Natural killer cell (primary cell): ENCODE measurements at regions not wholly inside any gene's neighbourhood (a gene's known extent, or its start where the extent isn't known, plus 50 kb on each side); places are given as distances from the start of the nearest gene placed in this dataset.

Experiments
- ATAC-seq, 3 donors: fragments of 150-1000 bp in 2 of 3; fragments of 200-7000 bp in 1 of 3; cut with Tn5 transposase; 1 replicate in 1 of 3; 2 replicates in 2 of 3; pipeline ENCODE4 v1.10.0; 2021; ENCODE audit warnings: mild to moderate bottlenecking in 2 of 3, moderate library complexity in 2 of 3
- DNase-seq, 2 donors: peaks; one replicate each; pipeline versions ENCODE4 v3.0.0 to v3.0.0-alpha.2; 2013 to 2021; ENCODE audit warnings: mixed read lengths in 1 of 2
- H3K27ac ChIP-seq: one replicate; pipeline ENCODE4 v1.5.1; 2013; ENCODE audit warnings: mild to moderate bottlenecking, low read length
- H3K27me3 ChIP-seq: one replicate; pipeline ENCODE4 v1.6.1; 2013; ENCODE audit warnings: low read length; ENCODE audit not compliant: control insufficient read depth, insufficient read depth
- H3K36me3 ChIP-seq: one replicate; pipeline ENCODE4 v1.6.1; 2013; ENCODE audit warnings: low read length; ENCODE audit not compliant: control insufficient read depth, insufficient read depth
- H3K4me1 ChIP-seq: one replicate; pipeline ENCODE4 v1.6.1; 2013; ENCODE audit warnings: low read length; ENCODE audit not compliant: control insufficient read depth, insufficient read depth
- H3K4me3 ChIP-seq: one replicate; pipeline ENCODE4 v1.5.1; 2013; ENCODE audit warnings: low read length
- H3K9me3 ChIP-seq: one replicate; pipeline ENCODE4 v1.6.1; 2013; ENCODE audit warnings: low read length; ENCODE audit not compliant: control insufficient read depth, insufficient read depth
- H3K27ac Mint-ChIP-seq, 2 donors: one replicate each; pipeline ENCODE4 v1.8.0; 2022; ENCODE audit warnings: mild to moderate bottlenecking in 2 of 2, mixed read lengths in 2 of 2, moderate library complexity in 1 of 2
- H3K27me3 Mint-ChIP-seq, 2 donors: one replicate each; pipeline ENCODE4 v1.8.0; 2022; ENCODE audit warnings: low read depth in 2 of 2, mixed read lengths in 2 of 2
- H3K36me3 Mint-ChIP-seq: one replicate; pipeline ENCODE4 v1.8.0; 2022; ENCODE audit warnings: mixed read lengths
- H3K4me1 Mint-ChIP-seq, 2 donors: one replicate each; pipeline ENCODE4 v1.8.0; 2022; ENCODE audit warnings: mixed read lengths in 2 of 2
- H3K4me3 Mint-ChIP-seq: one replicate; pipeline ENCODE4 v1.8.0; 2022; ENCODE audit warnings: mild to moderate bottlenecking, moderate library complexity, mixed read lengths
- H3K9me3 Mint-ChIP-seq, 2 donors: one replicate each; pipeline ENCODE4 v1.8.0; 2022; ENCODE audit warnings: mixed read lengths in 2 of 2
- CTCF ChIP-seq: fragments of 200-600 bp; IDR thresholded peaks from one replicate; pipeline ENCODE4 v1.8.0; 2022; ENCODE audit warnings: antibody characterized with exemption
- WGBS: methylation state at CpG from one replicate; pipeline ENCODE4 v1.1.7; 2013; ENCODE audit warnings: missing lambda C conversion rate; ENCODE audit not compliant: insufficient coverage; 5-methylcytosine and 5-hydroxymethylcytosine counted together
- intact Hi-C: fragments of 100-400 bp; cut with micrococcal nuclease; formaldehyde crosslinking; loops from one replicate; pipeline ENCODE4 v1.14.2; 2022

- Mint-ChIP-seq H3K27me3 (peaks cover 14 to 27% of the 10 kb centered on the region in 2 donors), H3K36me3 (no peaks in the 10 kb centered on the region), H3K27ac (no peak overlapping the region), H3K4me3 (no peak overlapping the region), H3K4me1 (no peaks in the 10 kb centered on the region), H3K9me3 (no peaks in the 10 kb centered on the region)
- H3K4me3 ChIP-seq = no peak overlapping the region
- ATAC-seq = no peak
- no peaks in the 10 kb centered on the region for H3K4me1 ChIP-seq
- intact Hi-C loops = no loop called here
- H3K27ac ChIP-seq = no peak overlapping the region
- DNase-seq = no peak
- H3K36me3 ChIP-seq = no peaks in the 10 kb centered on the region
- TF ChIP-seq CTCF = no peak
- H3K9me3 ChIP-seq = no peaks in the 10 kb centered on the region
- peaks cover 2% of the 10 kb centered on the region for H3K27me3 ChIP-seq
Measured at GRCh38 chr7:23918286-23918685, 208.3 kb downstream of the STK31 start.

GRCh38 chr7:23918856-23919255, 208.8 kb downstream of the STK31 start:
- Histone ChIP-seq H3K27me3 (peaks cover 2% of the 10 kb centered on the region), H3K4me3 (no peak overlapping the region), H3K36me3 (no peaks in the 10 kb centered on the region), H3K4me1 (no peaks in the 10 kb centered on the region), H3K9me3 (no peaks in the 10 kb centered on the region), H3K27ac (no peak overlapping the region)
- DNase-seq (no peak), ATAC-seq (no peak)
- Mint-ChIP-seq H3K36me3 (no peaks in the 10 kb centered on the region), H3K4me3 (no peak overlapping the region), H3K9me3 (no peaks in the 10 kb centered on the region), H3K27me3 (peaks cover 14 to 27% of the 10 kb centered on the region in 2 donors), H3K27ac (no peak overlapping the region), H3K4me1 (no peaks in the 10 kb centered on the region)
- intact Hi-C loops = no loop called here
- TF ChIP-seq CTCF = no peak

GRCh38 chr7:23925088-23925487, 215.1 kb downstream of the STK31 start:
- H3K27ac Mint-ChIP-seq = no peak overlapping the region
- WGBS = 83% methylated on average over 5 of the region's 5 CpGs
- H3K9me3 Mint-ChIP-seq = no peaks in the 10 kb centered on the region
- Histone ChIP-seq H3K27me3 (no peaks in the 10 kb centered on the region), H3K36me3 (no peaks in the 10 kb centered on the region), H3K27ac (no peak overlapping the region), H3K4me3 (no peak overlapping the region), H3K9me3 (no peaks in the 10 kb centered on the region), H3K4me1 (no peaks in the 10 kb centered on the region)
- H3K4me1 Mint-ChIP-seq = no peaks in the 10 kb centered on the region
- intact Hi-C loops = no loop called here
- H3K4me3 Mint-ChIP-seq = no peak overlapping the region
- peaks cover 7 to 10% of the 10 kb centered on the region in 2 donors for H3K27me3 Mint-ChIP-seq
- no peak for TF ChIP-seq CTCF
- no peak for ATAC-seq
- DNase-seq = no peak
- no peaks in the 10 kb centered on the region for H3K36me3 Mint-ChIP-seq

- WGBS = 100% methylated on average over 3 of the region's 5 CpGs
- ATAC-seq = no peak
Measured at GRCh38 chr7:23927709-23928417, 217.8 kb downstream of the STK31 start.

More at GRCh38 chr7:23927709-23928417, 217.8 kb downstream of the STK31 start:
- H3K27ac Mint-ChIP-seq = no peak overlapping the region
- TF ChIP-seq CTCF = no peak
- Histone ChIP-seq H3K9me3 (no peaks in the 10 kb centered on the region), H3K4me3 (no peak overlapping the region), H3K4me1 (no peaks in the 10 kb centered on the region), H3K36me3 (no peaks in the 10 kb centered on the region), H3K27ac (no peak overlapping the region), H3K27me3 (no peaks in the 10 kb centered on the region)
- intact Hi-C loops = no loop called here
- H3K4me3 Mint-ChIP-seq = no peak overlapping the region
- no peaks in the 10 kb centered on the region for H3K36me3 Mint-ChIP-seq
- H3K27me3 Mint-ChIP-seq = peaks cover 13% of the 10 kb centered on the region in 2 donors
- no peak for DNase-seq
- H3K9me3 Mint-ChIP-seq = no peaks in the 10 kb centered on the region
- H3K4me1 Mint-ChIP-seq = no peaks in the 10 kb centered on the region
